ENCODE measurements at regions not wholly inside any gene's neighbourhood (a gene's known extent, or its start where the extent isn't known, plus 50 kb on each side); places are given as distances from the start of the nearest gene placed in this dataset.

GRCh38 chr12:93061473-93062419 lies 132.7 kb upstream of the EEA1 start:
- TF ChIP-seq CTCF (IDR thresholded peaks at IDR 0.05; ENCODE audit: poor library complexity, severe bottlenecking), result no peak
- no peak for TF ChIP-seq EZH2 (IDR thresholded peaks at IDR 0.05; ENCODE audit: borderline replicate concordance, insufficient read depth, low read length, poor library complexity, severe bottlenecking)
- no peak for TF ChIP-seq REST (IDR thresholded peaks at IDR 0.05; ENCODE audit: borderline replicate concordance)
- no peak for TF ChIP-seq EP300 (conservative IDR thresholded peaks at IDR 0.05; ENCODE audit: poor library complexity, severe bottlenecking)
- TF ChIP-seq POLR2AphosphoS5 (IDR thresholded peaks at IDR 0.05), result no peak
- TF ChIP-seq TAF1 (IDR thresholded peaks at IDR 0.05; ENCODE audit: low read depth), result no peak
- TF ChIP-seq RAD21 (conservative IDR thresholded peaks at IDR 0.05), result no peak
- no peak for TF ChIP-seq SMC3 (conservative IDR thresholded peaks at IDR 0.05; ENCODE audit: poor library complexity)

Measured in neural cell (in vitro differentiated cells).